RKO (cell line): ENCODE measurements at regions not wholly inside any gene's neighbourhood (a gene's known extent, or its start where the extent isn't known, plus 50 kb on each side); places are given as distances from the start of the nearest gene placed in this dataset.
"Not testable (repeated sequence)": the region's sequence is repeated elsewhere in the genome, so short reads cannot be mapped to it uniquely, and the experiment has no call there.

Experiments used
- DNase-seq: peaks from one replicate; pipeline ENCODE4 v3.0.0-alpha.2; 2016; ENCODE audit warnings: low spot score

DNA sequence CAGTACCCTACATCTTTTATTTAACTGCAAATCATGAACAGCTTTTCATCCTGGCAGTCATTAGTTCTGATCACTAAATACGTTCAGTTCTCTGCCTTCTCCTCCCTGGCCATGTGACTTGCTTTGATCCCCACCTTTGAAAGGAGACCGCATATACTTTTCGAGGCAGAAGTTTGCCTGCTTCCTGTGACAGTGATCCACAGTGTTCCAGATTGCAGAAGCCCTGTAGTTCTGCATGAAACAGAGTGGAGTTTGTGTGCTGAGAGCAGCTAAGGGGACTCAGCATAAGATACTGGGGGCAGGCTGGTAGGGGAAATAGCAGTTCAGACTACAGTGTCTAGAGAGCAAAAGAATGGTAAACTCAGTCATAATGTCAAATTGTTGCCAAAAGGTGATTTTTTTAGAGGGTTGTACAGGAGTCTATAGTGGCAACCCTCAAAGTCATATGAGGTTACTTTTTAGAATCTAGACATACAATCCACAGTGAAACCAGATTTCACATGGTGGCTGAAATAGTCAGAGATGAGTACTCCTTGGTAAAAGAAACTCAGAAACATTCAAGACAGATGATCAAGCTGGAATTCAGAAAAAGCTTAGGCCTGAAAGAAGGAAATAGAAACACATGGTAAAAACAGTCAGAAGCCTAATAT, 1800.4 kb upstream of the CELF4 start:
- no peak for DNase-seq

DNA sequence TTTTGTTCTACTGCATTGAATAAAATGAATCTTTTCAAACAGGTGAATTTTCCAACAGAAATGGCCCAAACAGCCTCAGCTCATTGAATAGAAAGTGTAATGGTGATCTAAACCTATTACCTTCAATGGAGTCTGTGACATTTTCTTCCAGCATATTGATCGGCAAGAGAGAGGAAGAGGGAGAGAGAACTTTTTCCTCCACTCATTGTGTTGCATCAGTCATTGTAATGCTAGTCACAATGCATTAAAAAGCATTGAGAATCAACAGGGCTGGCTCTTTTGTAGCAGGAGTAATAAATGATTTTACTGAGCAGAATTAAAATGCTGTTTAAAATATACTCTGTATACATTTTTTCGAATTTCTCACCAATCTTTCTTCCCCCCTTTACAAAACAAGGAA, 1794.5 kb upstream of the CELF4 start:
- no peak for DNase-seq

- DNase-seq = no peak
These were observed 1794.0 kb upstream of the CELF4 start for GRCh38 chr18:39359636-39360035.

- no peak for DNase-seq
These were observed 1785.3 kb upstream of the CELF4 start for GRCh38 chr18:39350945-39351344.

DNA sequence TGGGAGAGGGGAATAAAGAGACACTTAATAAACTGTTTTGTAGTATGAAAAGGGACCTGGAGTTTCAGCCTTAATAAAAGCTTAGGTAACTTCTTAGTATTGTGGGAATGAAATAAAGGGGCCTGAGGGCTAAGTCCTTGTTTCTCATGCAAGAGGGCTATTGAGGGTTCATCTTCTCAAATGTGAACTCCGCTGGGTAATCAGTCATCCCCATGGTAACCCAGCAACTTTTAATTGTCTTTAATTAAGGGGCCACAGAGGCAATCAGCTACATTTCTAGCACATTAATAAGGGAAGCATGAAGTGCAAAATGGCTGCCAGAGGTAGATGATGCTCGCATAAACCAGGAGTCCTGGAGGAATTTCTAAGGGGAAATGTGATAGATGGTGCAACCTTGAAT, 1784.2 kb upstream of the CELF4 start:
- DNase-seq = no peak

GRCh38 chr18:39348757-39349156, 1783.2 kb upstream of the CELF4 start:
- no peak for DNase-seq

DNA sequence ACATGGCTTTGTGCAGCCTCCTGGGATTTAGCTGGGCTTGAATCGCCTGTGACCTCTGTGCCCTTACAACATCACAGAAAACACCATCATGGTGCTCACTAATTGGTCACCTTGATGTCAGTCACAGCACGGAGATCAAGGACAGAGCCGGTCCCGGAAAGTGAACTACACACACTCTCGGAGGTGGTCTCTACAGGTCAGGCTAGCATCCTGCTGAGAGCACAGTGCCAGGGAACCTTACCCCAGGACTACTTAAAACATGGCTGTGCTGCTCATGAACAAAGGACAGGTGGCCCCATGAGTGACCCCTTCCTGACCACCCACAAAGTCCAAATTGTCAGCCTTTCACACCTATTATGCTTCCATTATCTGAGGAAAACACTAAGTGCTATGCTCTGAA, 1782.1 kb upstream of the CELF4 start:
- DNase-seq = no peak

- no peak for DNase-seq
These were observed 1781.3 kb upstream of the CELF4 start for GRCh38 chr18:39346916-39347315.

DNA sequence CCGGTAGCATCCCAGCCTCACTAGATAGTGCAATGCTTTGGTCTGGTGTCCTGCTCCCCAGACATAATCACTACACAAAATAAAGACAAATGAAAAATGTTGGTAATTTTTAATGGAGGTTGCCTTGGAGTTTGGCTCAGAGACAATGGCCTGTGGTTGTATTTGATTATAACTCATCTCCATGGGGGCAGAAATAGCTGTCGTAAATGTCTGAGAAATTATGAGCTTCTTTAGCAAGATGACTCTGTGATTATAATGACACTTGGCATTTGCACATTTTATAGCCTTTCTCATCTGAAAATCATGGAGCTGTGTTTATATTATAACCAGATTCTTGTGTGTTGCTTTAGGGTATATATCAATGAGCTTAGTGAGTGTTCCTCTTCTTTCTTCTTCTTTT, 1779.7 kb upstream of the CELF4 start:
- DNase-seq = no peak

DNA sequence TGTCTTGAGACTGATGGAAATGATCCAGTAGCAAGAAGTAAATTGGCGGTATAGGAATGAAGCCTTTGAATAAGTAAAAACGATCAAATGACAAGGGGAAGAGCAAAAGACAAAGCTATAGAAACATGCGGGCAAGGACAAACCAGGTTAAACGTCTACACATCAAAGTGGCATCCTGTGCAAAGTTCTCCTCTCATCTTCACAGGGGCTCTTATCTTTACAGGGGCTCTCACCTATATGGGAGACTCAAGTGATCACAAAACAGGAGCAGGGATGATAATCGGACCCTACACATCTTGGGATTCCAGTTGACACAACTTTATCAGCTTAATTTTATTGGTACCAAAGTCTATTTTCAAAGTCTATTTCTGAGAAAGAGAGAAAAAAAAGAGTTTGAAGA, 1778.9 kb upstream of the CELF4 start:
- no peak for DNase-seq

GRCh38 chr18:39341129-39341528, 1775.5 kb upstream of the CELF4 start:
- DNase-seq = no peak

- DNase-seq = no peak
These were observed 1774.8 kb upstream of the CELF4 start for GRCh38 chr18:39340418-39340817.

DNA sequence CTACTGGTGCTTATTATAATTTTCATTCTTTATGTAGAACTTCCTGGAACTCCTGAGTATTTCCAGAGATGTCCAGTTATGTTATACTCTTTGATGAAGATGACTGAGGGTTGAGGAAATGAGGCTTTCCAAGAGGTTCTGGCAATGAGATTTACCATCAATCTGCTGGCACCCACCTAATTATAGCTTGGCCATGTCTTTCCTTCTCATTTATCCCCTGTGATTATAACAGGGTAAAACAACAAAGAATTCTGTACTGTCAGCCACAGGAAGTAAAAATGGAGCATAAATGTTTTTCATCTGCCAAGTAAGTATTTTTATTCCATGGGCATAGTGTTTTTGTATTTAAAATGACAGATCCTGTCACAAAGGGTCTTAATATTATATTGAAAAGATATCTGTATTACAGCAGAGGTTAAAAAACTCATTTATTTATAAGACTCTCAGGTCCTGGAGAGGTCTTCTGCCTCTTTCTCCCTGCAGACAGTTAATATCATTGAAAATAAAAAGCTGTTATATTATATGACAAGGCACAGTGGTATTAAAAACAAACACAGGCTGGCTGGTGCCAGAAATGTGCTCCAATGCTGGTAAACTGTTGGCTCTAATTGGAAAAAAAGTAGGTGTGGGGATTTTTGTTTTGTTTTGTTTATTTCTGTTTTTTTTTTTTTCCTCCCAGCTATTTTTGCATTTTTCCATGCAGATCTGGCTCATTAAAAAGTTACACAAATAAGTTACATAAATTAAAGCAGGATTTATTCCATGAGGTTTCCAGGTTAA, 1764.1 kb upstream of the CELF4 start:
- no peak for DNase-seq

GRCh38 chr18:39326772-39327171, 1761.2 kb upstream of the CELF4 start:
- no peak for DNase-seq

DNA sequence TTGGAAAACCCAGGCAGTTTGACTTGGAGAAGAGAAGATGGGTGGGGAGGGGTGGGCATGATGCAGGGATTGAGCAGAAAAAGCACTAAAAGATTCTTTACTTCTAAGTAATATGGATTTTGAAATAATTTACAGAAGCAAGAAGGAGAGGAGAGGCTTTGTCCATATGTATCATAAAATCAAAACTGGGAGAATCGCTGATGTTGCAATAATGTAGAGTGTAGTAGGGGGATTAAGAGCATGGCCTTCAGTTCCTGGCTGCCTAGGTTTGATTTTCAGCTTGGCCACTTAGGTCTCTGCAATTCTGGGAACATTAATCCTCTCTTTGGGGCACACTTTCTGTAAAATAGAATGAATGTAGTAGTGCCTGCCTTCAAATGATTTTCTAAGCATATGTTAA, 1760.4 kb upstream of the CELF4 start:
- DNase-seq = no peak

- no peak for DNase-seq
These were observed 1753.5 kb upstream of the CELF4 start for GRCh38 chr18:39319141-39319540.

DNA sequence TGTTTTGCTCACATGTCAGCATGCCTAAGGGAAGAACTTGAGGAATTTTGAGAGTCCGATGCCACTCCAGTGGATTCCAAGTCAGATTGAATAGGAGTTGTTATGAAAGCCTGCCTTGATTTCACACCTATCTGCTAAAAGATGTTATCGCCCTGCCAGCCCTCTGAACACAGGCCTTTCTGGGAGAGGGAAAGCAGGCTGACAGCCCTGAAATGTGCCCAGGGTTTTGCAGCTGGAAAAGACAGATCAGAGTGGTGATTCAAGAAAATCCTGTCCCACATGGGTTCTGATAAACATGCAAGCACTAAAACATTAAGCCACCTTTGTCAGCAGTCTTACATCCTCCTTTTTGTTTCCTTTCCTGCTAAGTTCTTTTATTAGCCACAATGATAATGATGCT, 1752.9 kb upstream of the CELF4 start:
- DNase-seq = no peak

DNA sequence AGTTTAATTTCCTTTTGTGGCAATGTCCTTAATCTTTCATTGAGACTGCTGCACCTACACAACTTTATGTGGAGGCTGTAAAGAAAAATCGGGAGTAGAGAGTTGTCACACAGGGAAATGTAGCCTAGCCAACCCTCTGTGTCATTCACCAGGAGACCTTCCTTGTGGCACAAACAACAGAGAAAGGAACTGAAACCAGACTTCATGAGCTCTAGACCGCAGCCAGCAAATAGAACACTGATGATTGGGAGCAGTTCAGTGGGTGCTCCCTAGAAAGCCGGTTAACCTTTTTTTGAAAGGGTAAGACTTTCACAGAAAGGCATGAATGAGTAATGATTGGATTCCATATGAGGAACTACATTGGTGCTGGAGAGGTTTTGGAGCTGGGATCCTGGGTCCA, 1752.4 kb upstream of the CELF4 start:
- no peak for DNase-seq

DNA sequence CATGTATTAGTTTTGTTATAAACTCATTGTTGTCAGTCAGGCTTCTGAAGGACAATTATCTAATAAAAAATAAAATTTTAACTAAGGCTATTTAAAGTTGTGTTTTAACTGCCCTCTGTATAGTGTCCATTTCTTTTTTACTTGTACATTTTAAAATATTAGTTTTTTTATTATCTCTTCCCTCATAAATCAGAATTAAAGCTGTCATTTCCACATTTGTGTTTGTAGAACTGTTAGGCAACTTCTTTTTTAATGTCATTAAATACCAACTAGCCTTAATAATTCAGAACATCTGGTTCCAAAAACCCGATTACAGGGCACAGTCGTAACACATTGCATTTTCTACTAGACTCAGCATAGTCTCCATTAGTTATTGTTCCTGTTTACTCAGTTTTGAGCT, 1749.0 kb upstream of the CELF4 start:
- no peak for DNase-seq

DNA sequence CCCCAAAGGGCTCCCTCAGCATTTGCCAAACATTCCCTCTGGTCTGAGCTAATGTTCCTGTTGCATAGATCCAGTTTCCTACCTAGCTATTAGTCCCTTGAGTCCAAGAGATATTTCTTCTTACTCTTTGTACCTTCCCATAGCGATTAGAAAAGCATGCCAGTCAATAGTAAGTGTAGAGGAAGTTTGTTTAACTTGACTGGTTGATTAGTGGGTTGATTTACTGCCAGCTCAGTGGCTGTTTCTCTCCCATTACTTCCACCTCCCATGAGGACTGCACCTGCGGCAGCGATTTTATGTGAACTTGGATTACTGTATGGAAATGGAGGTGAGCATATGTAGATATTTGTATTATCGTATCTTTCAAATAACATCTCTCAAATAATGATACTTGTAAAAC, 1748.4 kb upstream of the CELF4 start:
- no peak for DNase-seq

- no peak for DNase-seq
These were observed 1745.6 kb upstream of the CELF4 start for GRCh38 chr18:39311111-39311712.

GRCh38 chr18:39308931-39309521, 1743.4 kb upstream of the CELF4 start:
- not testable (repeated sequence) for DNase-seq

GRCh38 chr18:39305766-39306165, 1740.2 kb upstream of the CELF4 start:
- no peak for DNase-seq
